COR-L47 (cell line): ENCODE measurements at regions not wholly inside any gene's neighbourhood (a gene's known extent, or its start where the extent isn't known, plus 50 kb on each side); places are given as distances from the start of the nearest gene placed in this dataset.

Experiments used
- DNase-seq: peaks from one replicate; lab custom pipeline; 2025; lab: John Stamatoyannopoulos, UW

DNA sequence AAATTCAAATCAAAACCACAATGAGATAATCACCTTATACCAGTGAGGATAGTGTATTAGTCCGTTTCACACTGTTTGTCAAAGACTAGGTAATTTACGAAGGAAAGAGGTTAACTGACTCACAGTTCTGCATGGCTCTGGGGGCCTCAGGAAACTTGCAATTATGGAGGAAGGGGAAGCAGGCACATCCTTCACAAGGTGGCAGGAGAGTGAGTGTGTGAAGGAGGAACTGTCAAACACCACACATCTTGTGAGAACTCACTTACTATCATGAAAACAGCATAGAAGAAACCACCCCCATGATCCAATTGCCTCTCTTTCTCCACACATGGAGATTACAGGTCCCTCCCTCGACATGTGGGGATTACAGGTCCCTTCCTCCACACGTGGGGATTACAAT, 54.7 kb upstream of the TRPC5 start:
- no peak for DNase-seq
